ENCODE measurements at regions not wholly inside any gene's neighbourhood (a gene's known extent, or its start where the extent isn't known, plus 50 kb on each side); places are given as distances from the start of the nearest gene placed in this dataset.

GRCh38 chr21:28136656-28137255 is 855.9 kb downstream of the LTN1 start:
- Histone ChIP-seq H3K9me2 (replicated peaks; ENCODE audit: insufficient read depth, low read length) (no peaks in the 10 kb centered on the region), H3K36me3 (ENCODE audit: low read length) (no peaks in the 10 kb centered on the region), H3K79me2 (ENCODE audit: insufficient read depth, low read length) (no peaks in the 10 kb centered on the region), H3K27me3 (ENCODE audit: low read length) (no peaks in the 10 kb centered on the region), H2AFZ (ENCODE audit: low read depth, low read length, severe bottlenecking) (no peak overlapping the region), H3K27ac (ENCODE audit: low read depth, low read length) (no peak overlapping the region), H3K4me3 (ENCODE audit: insufficient read depth, low read length, poor library complexity, severe bottlenecking) (no peak overlapping the region), H3K4me2 (ENCODE audit: low read depth, low read length, poor library complexity, severe bottlenecking) (no peak overlapping the region), H3K9ac (ENCODE audit: low read length) (no peak overlapping the region), H3F3A (ENCODE audit: insufficient read depth) (no peaks in the 10 kb centered on the region), H3K9me3 (ENCODE audit: insufficient read depth, low read length) (no peaks in the 10 kb centered on the region), H4K20me1 (ENCODE audit: low read depth, low read length) (no peaks in the 10 kb centered on the region)
- TF ChIP-seq EZH2phosphoT487 (conservative IDR thresholded peaks at IDR 0.05; ENCODE audit: low read length) (no peak), CTCF (IDR thresholded peaks at IDR 0.05; ENCODE audit: insufficient read depth, low read length, poor library complexity, severe bottlenecking) (no peak)

GRCh38 chr21:28135646-28136045 is 857.0 kb downstream of the LTN1 start:
- TF ChIP-seq CTCF (IDR thresholded peaks at IDR 0.05; ENCODE audit: insufficient read depth, low read length, poor library complexity, severe bottlenecking) (no peak), EZH2phosphoT487 (conservative IDR thresholded peaks at IDR 0.05; ENCODE audit: low read length) (no peak)
- H3K9ac ChIP-seq (ENCODE audit: low read length): no peak overlapping the region
- H3F3A ChIP-seq (ENCODE audit: insufficient read depth): no peaks in the 10 kb centered on the region
- no peaks in the 10 kb centered on the region for H3K79me2 ChIP-seq (ENCODE audit: insufficient read depth, low read length)
- no peaks in the 10 kb centered on the region for H3K9me2 ChIP-seq (replicated peaks; ENCODE audit: insufficient read depth, low read length)
- H3K4me2 ChIP-seq (ENCODE audit: low read depth, low read length, poor library complexity, severe bottlenecking): no peak overlapping the region
- no peak overlapping the region for H3K4me3 ChIP-seq (ENCODE audit: insufficient read depth, low read length, poor library complexity, severe bottlenecking)
- H2AFZ ChIP-seq (ENCODE audit: low read depth, low read length, severe bottlenecking): no peak overlapping the region
- no peaks in the 10 kb centered on the region for H4K20me1 ChIP-seq (ENCODE audit: low read depth, low read length)
- no peaks in the 10 kb centered on the region for H3K27me3 ChIP-seq (ENCODE audit: low read length)
- H3K9me3 ChIP-seq (ENCODE audit: insufficient read depth, low read length): peaks cover 6% of the 10 kb centered on the region; the same call in 1 of the 2 replicates
- H3K36me3 ChIP-seq (ENCODE audit: low read length): no peaks in the 10 kb centered on the region
- no peak overlapping the region for H3K27ac ChIP-seq (ENCODE audit: low read depth, low read length)

- Histone ChIP-seq H3K27ac (ENCODE audit: low read depth, low read length) (no peak overlapping the region), H2AFZ (ENCODE audit: low read depth, low read length, severe bottlenecking) (no peak overlapping the region), H3K9ac (ENCODE audit: low read length) (no peak overlapping the region), H4K20me1 (ENCODE audit: low read depth, low read length) (no peaks in the 10 kb centered on the region), H3K79me2 (ENCODE audit: insufficient read depth, low read length) (no peaks in the 10 kb centered on the region), H3K9me2 (replicated peaks; ENCODE audit: insufficient read depth, low read length) (no peaks in the 10 kb centered on the region), H3F3A (ENCODE audit: insufficient read depth) (no peaks in the 10 kb centered on the region), H3K36me3 (ENCODE audit: low read length) (no peaks in the 10 kb centered on the region), H3K4me2 (ENCODE audit: low read depth, low read length, poor library complexity, severe bottlenecking) (no peak overlapping the region), H3K27me3 (ENCODE audit: low read length) (no peaks in the 10 kb centered on the region), H3K4me3 (ENCODE audit: insufficient read depth, low read length, poor library complexity, severe bottlenecking) (no peak overlapping the region), H3K9me3 (ENCODE audit: insufficient read depth, low read length) (peaks cover 6% of the 10 kb centered on the region; the same call in 1 of the 2 replicates)
- TF ChIP-seq CTCF (IDR thresholded peaks at IDR 0.05; ENCODE audit: insufficient read depth, low read length, poor library complexity, severe bottlenecking): no peak
- no peak for TF ChIP-seq EZH2phosphoT487 (conservative IDR thresholded peaks at IDR 0.05; ENCODE audit: low read length)
Observed at GRCh38 chr21:28133116-28133515, 859.6 kb downstream of the LTN1 start.
